HG03060 (cell line): ENCODE measurements at regions not wholly inside any gene's neighbourhood (a gene's known extent, or its start where the extent isn't known, plus 50 kb on each side); places are given as distances from the start of the nearest gene placed in this dataset.

Experiments used
- ATAC-seq: cut with Tn5 transposase; IDR thresholded peaks from one replicate; pipeline ENCODE4 v1.9.1; 2021; ENCODE audit warnings: low read depth, moderate number of reproducible peaks; ENCODE audit not compliant: unreplicated experiment

- no peak for ATAC-seq
Observed at GRCh38 chr2:2762166-2762908, 431.3 kb upstream of the MYT1L start.

DNA sequence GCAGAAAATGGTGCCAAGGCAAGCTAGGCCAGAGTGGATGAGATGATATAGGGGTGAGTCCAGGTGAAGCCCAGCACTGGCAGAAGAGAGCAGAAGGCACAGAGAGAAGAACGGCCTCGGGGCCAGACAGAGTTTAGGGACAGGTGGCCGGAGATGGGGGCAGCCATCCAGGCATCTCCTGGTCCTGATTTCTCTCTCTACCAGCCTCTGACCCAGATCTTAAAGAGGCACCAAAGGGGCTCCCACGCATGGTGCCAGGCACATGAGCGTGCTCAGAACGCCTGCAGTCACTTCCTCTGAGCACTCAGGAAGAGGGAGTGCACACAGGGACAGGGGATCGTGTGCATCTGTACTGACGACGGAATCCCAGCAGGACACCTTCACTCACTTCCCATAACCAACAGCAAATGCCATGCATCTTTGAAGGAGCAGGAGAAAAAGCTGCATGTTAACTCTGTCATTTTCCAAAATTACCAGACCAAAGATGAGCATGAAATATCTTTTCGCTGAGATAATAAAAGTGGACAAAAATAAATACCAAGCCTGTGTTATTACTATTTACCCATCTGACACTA is 427.8 kb upstream of the MYT1L start:
- ATAC-seq: no peak

DNA sequence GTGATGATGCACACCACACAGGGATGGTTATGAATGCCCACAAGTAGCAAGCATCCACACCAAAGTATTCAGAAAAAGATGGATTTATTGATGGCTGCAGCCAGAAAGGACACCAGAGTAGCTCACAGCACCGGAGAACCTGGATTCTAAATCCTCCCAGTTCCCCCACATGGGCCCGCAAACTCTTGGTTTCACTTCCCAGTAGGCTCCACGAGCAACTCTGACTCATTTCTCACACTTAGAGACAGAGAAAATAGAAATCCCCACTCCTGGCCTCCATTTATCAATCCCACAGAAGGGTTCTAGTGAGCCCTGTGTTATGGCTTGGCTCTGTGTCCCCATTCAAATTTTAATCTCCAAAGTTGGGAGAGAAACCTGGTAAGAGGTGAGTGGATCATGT is 426.7 kb upstream of the MYT1L start:
- peak; percentile 52 for ATAC-seq

DNA sequence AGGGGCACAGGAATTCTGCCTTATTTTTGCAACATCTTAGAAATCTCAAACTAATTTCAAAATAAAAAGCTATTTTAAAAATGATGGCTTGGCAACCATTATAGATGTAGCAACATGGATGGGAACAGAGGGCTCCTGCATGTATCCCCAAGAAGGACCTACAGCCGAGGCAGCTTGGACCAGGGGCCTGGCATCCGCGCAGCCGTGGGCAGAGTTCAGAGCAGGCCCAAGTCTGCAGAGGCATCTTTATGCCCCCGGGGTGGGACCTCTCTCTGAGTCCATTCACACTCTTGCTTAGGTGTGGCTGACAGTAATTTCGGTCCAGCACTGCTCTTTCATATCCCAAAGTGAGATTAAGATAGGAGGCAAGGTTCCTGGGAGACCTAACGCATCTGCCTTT is 425.8 kb upstream of the MYT1L start:
- ATAC-seq: no peak

DNA sequence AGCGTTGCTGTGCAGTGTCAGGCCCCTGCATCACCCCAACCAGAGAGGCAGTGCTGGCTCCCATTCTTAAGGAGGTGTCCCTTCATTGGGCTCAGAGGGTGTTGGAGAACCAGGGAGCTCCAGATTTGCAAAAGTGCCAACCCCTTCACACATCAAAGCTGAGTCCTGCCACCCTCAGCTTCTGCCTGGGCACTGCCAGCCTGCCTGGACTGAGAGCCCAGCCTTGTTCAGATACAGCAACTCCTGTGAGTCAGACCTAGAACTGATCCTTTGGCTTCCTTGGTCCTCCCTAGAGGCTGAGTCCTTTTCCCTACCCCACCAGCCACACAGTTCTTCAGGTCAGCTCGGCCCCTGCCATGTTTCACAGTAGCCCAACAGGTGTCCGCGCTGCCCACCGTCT is 424.9 kb upstream of the MYT1L start:
- no peak for ATAC-seq

- ATAC-seq: no peak
Observed at GRCh38 chr2:2754940-2755339, 423.9 kb upstream of the MYT1L start.

GRCh38 chr2:2751715-2752315 is 420.7 kb upstream of the MYT1L start:
- ATAC-seq: no peak

DNA sequence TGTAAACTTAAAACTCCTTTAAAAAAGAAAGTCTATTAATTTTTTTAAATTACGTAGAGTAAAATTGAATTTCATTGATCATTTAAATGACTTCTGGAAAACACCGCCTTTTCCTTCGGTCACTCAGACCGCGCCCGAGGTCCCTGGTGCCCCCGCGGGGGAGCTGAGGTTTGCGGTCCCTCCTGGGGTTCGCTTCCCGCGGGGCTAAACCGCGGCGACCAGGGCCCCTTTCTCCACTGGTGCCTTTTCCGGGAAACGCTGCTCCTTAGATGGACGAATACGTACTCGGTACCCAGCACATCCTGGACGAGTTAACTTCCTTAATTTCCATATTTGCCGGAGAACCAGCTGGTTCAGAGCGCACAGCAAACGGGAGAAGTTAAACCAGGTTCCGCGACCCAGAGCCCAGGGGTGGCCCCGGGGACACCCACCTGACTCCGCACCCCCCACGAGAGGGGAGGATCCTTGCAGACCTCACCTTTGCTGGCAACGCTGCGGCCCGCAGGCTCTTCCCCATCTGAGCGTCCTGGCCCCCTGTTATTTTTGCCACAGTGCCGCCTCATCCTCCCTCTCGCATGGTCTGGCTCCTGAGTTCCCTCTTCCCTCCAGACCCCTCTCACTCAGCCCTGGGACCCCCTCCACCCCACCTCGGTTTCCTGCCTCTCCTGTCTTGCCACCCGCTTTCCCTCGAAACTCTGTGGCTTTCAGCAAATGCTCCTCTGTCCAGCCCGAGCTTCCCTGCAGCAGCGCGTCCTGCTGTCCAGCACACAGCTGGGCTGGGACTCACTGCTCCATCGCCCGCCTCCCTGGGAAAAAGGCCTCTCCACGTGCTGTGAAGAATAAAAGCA is 420.0 kb upstream of the MYT1L start:
- no peak for ATAC-seq

DNA sequence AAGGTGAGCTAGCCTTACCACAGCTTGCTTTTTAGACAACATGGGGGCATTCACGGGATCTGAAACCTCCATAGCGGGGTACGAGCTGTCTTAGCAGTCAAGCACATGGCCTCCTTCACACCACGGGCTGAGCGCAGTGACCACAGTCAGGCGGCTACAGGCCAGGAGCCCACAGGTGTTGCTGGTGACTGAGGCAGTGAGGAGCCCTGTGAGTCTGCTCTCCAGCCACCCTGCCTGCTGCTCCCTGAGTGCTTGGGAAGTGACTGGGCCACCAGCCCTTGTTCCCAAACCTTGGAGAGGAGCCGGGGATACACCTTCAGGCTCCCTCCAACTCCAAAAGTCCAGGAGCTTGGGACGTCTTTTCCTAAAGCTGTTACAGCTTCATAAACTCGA is 418.1 kb upstream of the MYT1L start:
- ATAC-seq: no peak

DNA sequence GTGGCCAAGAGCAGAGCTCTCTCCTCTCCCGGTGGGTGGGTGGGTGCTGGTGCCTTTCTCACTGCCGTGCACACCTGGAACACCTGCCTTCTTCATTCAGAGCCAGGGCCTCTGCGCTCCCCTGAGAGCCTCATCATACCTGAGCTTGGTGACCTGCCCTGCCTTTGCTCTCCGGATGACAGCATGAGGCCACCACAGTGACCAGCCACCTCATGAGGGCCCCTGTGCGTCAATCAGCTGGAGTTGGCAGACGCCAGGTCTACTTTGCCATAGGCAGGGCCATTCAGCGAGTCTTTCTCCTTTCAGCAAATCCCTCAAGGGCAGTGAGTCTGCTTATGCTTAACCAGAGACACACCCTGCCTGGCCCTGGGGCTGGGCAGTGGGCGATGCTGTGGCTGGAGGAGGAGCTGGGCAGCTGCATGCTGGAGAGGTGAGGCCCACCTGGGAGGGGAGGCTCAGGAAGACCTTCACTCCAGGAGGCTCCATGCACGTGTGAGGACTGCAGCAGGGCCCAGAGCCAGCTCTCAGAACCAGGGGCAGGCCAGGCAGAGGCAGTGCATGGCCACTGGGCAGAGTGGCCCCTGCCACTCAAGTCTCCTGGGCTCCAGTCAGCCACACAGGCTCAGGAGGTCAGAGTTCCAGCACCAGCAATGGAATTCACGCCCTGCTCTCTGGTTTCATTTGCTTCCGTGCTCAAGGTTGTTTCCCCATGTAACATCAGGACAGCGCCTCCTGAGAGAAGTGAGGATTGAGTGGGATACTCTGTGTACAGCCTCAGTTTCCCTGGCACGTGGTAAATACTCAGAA is 417.5 kb upstream of the MYT1L start:
- no peak for ATAC-seq

- ATAC-seq: no peak
Observed at GRCh38 chr2:2747797-2748301, 416.8 kb upstream of the MYT1L start.

GRCh38 chr2:2746731-2747130 is 415.7 kb upstream of the MYT1L start:
- no peak for ATAC-seq

DNA sequence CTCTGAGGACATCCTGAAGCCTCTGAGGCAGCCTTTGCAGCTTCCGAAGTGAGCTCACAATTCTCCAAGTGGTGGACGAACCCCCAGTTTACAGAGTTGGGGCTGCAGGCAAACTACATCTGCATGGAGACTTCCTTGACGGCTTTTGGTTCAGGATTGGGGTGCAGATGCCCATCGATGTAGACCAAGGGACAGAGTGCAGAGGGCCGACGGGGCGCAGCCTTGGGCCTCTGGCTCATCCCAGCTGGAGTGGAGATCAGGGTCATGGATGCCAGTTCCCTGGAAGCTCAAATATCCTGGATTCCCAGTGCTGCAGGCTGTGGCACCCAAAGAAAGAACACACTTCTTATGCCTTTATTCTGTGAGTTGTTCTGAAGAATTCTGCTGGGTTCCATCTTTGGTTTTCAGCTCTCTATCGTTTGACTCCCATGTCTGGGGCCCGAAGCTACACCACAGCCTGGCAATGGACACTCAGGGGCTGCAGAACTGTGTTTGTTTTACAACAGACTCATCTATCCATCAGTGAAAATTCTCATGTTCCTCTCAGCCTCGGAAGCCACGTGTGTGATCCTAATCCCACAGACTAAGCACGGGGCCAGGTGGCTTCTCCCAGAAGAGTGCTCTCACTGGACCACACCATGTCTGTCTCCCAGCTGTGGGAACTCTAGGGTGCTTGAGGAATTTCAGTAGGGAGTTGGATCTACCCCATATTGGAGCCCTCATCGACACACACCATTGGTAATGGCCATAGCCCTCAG is 414.1 kb upstream of the MYT1L start:
- ATAC-seq: no peak

DNA sequence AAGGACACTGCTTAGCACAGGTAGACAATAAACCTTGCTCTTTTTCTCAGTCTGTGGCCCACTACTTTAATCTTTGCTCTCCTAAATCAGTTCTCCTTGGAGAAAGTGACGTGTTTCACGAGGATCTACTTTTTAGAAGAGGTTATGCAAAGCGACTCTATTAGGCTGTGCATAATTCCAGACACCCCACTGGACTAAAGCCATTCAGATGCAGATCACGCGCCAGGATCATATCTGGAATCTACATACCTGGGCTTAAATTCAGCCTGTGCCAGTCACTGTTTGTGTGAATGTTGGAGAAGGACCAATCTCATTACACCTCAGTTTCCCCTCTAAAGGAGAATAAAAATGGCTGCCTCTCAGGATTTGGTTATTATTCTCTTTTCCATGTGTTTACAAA is 413.0 kb upstream of the MYT1L start:
- ATAC-seq: no peak

GRCh38 chr2:2743164-2743571 is 412.1 kb upstream of the MYT1L start:
- ATAC-seq: no peak

DNA sequence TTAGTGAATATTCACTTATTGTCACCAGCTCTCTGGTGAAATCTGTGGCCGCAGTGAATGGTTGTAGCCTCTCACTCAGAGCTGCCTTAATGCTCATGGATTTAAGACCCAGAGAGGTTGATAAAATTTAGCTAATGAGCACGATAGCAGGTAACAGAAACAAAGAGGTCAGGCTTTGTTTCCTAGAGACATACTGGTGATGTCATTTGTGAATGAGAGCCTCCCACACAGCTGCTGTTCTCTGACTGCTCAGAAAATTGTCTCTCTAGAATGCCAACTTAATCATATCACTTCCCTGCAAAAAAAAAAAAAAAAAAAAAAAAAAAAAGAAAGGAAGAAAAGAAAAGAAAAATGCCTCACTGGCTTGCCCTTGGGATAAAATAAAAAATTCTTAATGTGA is 411.7 kb upstream of the MYT1L start:
- ATAC-seq: no peak

GRCh38 chr2:2740238-2740775 is 409.2 kb upstream of the MYT1L start:
- ATAC-seq: no peak

DNA sequence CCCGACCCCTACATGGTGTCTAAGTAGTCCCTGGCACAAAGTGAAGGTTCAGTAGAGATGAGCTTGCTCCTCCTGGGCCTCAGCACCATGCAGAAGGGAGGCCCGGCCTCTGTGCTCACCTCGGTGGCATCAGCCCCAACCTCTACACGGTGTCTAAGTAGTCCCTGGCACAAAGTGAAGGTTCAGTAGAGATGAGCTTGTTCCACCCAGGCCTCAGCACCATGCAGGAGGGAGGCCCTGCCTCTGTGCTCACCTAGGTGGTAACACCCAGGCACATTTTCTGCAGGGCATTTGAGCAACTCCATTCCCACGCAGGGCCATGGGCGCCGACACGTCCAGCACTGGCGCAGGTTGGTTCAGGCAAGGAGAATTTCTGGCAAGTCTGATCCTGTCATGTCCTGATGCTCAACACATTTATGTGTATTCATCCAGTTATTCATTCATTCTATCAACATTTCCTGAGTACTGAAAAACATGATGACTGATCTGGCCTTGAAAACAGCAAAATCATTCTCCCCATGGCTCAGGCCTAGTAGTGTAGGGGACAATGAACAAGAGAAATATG is 408.2 kb upstream of the MYT1L start:
- no peak for ATAC-seq

DNA sequence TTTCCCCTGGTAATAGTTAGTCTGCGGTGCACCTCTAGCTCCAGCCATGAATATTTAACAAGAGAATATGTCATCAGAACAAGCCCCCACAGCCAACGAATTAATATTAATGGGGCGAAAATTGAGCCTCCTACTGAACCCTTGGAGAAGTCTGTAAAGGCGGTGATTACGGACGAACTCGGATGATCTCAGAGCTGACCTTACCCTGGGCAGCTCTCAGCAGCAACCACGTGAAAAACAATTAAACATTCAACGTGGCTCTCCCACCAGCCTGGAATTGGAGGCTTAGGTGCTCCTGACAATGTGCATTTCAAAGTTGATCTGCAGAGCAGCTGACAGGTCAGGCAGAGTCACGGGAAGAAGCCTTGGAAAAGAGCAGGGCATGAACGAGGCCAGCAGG is 407.6 kb upstream of the MYT1L start:
- ATAC-seq: no peak
